Panc1 (cell line): ENCODE measurements at regions not wholly inside any gene's neighbourhood (a gene's known extent, or its start where the extent isn't known, plus 50 kb on each side); places are given as distances from the start of the nearest gene placed in this dataset.

Source experiments
- ATAC-seq: fragments of 200-7000 bp; cut with Tn5 transposase; 2 replicates; pipeline ENCODE4 v1.9.1; 2020; ENCODE audit warnings: mild to moderate bottlenecking, moderate library complexity
- BruUV-seq: library from RNA; stranded (reverse); fragments of 400-500 nt; replicated peaks from 2 replicates; lab custom pipeline; 2021; lab: Mats Ljungman, UMichigan
- CTCF ChIA-PET: fragments of 300-600 bp; sonication (Branson Sonifier 250); formaldehyde crosslinking; loops from one replicate; lab custom pipeline; 2022; ENCODE audit warnings: antibody characterized with exemption; lab: Charles Lee
- POLR2A ChIA-PET: fragments of 300-600 bp; sonication (Branson Sonifier 250); formaldehyde crosslinking; loops from one replicate; lab custom pipeline; 2022; ENCODE audit warnings: antibody characterized with exemption; lab: Charles Lee
- DNase-seq: peaks from one replicate; pipeline ENCODE4 v3.0.0-alpha.2; 2010; ENCODE audit warnings: low read depth, low spot score
- H3K27ac ChIP-seq: 2 replicates; pipeline ENCODE4 v1.5.1; 2011; ENCODE audit warnings: mild to moderate bottlenecking, low read length, inconsistent platforms
- H3K27me3 ChIP-seq: fragments of 200-500 bp; sonication (Bioruptor generic); 2 replicates; pipeline ENCODE4 v1.6.0; 2014; ENCODE audit warnings: low read length, inconsistent platforms; ENCODE audit not compliant: control insufficient read depth, insufficient read depth
- H3K36me3 ChIP-seq: fragments of 200-500 bp; sonication (Bioruptor generic); 2 replicates; pipeline ENCODE4 v1.5.1; 2014; ENCODE audit warnings: inconsistent platforms, mild to moderate bottlenecking, low read length, moderate library complexity; ENCODE audit not compliant: control insufficient read depth, insufficient read depth
- H3K4me1 ChIP-seq: 2 replicates; pipeline ENCODE4 v1.5.1; 2011; ENCODE audit warnings: inconsistent platforms, mild to moderate bottlenecking, low read length, moderate library complexity; ENCODE audit not compliant: control insufficient read depth, insufficient read depth
- H3K4me3 ChIP-seq, 2 experiments: 2 replicates each; pipeline ENCODE4 v1.5.1; 2011 to 2012; ENCODE audit warnings: low read depth in 2 of 2, low read length in 2 of 2, mild to moderate bottlenecking in 2 of 2, inconsistent platforms in 1 of 2, moderate library complexity in 1 of 2
- H3K9me3 ChIP-seq: fragments of 200-500 bp; sonication (Bioruptor generic); 2 replicates; pipeline ENCODE4 v1.5.1; 2014; ENCODE audit warnings: low read depth, mild to moderate bottlenecking, inconsistent platforms, low read length, moderate library complexity; ENCODE audit not compliant: control insufficient read depth, insufficient read depth
- CTCF ChIP-seq: fragments of 450-650 bp; IDR thresholded peaks from 2 replicates; pipeline ENCODE4 v1.5.1; 2017; ENCODE audit warnings: mild to moderate bottlenecking
- POLR2AphosphoS5 ChIP-seq: IDR thresholded peaks from 2 replicates; pipeline ENCODE4 v1.6.1; 2012; ENCODE audit warnings: mild to moderate bottlenecking, low read depth, low read length, moderate library complexity
- REST ChIP-seq, 2 experiments: IDR thresholded peaks; 2 replicates each; pipeline ENCODE4 v1.6.1; 2011 to 2012; ENCODE audit warnings: low read depth in 2 of 2, control low read depth in 1 of 2, low read length in 1 of 2, mild to moderate bottlenecking in 1 of 2, moderate library complexity in 1 of 2; ENCODE audit not compliant: insufficient read depth in 1 of 2
- SIN3A ChIP-seq: IDR thresholded peaks from 2 replicates; pipeline ENCODE4 v1.6.1; 2012; ENCODE audit warnings: low read depth, mild to moderate bottlenecking, low read length, moderate library complexity, borderline replicate concordance; ENCODE audit not compliant: insufficient read depth
- TCF7L2 ChIP-seq: IDR thresholded peaks from 2 replicates; pipeline ENCODE4 v1.6.1; 2011; ENCODE audit warnings: mild to moderate bottlenecking, low read depth, low read length, inconsistent platforms
- in situ Hi-C: cut with HindIII; loops from 2 replicates; pipeline ENCODE4 v1.10.0; 2016; ENCODE audit warnings: low sequenced_read_pairs, low pct_unique_long_range_greater_than_20kb
- intact Hi-C: fragments of 100-400 bp; cut with micrococcal nuclease; formaldehyde crosslinking; loops from one replicate; pipeline ENCODE4 v1.10.0; 2022; ENCODE audit not compliant: unreplicated experiment

- ChIA-PET POLR2A (no interaction called here), CTCF (no interaction called here)
- TF ChIP-seq POLR2AphosphoS5 (no peak), SIN3A (no peak), CTCF (no peak), REST (IDR thresholded peaks at IDR 0.05; ENCODE audit: insufficient read depth in 1 of 2, low read depth in 2 of 2, low read length in 1 of 2) (no peak), TCF7L2 (no peak)
- Histone ChIP-seq H3K36me3 (no peaks in the 10 kb centered on the region), H3K4me3 (no peak overlapping the region), H3K9me3 (no peaks in the 10 kb centered on the region; the same call in 1 of the 2 replicates), H3K27me3 (no peaks in the 10 kb centered on the region), H3K4me1 (no peaks in the 10 kb centered on the region), H3K27ac (no peak overlapping the region)
- DNase-seq (no peak), ATAC-seq (no peak)
- BruUV-seq, result no TSS peak
- intact Hi-C loops (no loop called here), in situ Hi-C loops (no loop called here)
Observed at GRCh38 chr6:153424719-153425400, 293.8 kb upstream of the RGS17 start.

- TF ChIP-seq CTCF, result no peak
- no peak for TF ChIP-seq SIN3A
- TF ChIP-seq TCF7L2, result no peak
- no peak for TF ChIP-seq REST (IDR thresholded peaks at IDR 0.05; ENCODE audit: insufficient read depth in 1 of 2, low read depth in 2 of 2, low read length in 1 of 2)
- TF ChIP-seq POLR2AphosphoS5, result no peak
- ATAC-seq (no peak), DNase-seq (no peak)
- CTCF ChIA-PET, result no interaction called here
- intact Hi-C loops, result no loop called here
- POLR2A ChIA-PET, result no interaction called here
- Histone ChIP-seq H3K27ac (no peak overlapping the region), H3K4me3 (no peak overlapping the region), H3K27me3 (no peaks in the 10 kb centered on the region), H3K9me3 (no peaks in the 10 kb centered on the region), H3K36me3 (no peaks in the 10 kb centered on the region), H3K4me1 (no peaks in the 10 kb centered on the region)
- in situ Hi-C loops, result no loop called here
- no TSS peak for BruUV-seq
Observed at GRCh38 chr6:153412519-153412918, 281.4 kb upstream of the RGS17 start.
